PC-3 (cell line): ENCODE measurements at regions not wholly inside any gene's neighbourhood (a gene's known extent, or its start where the extent isn't known, plus 50 kb on each side); places are given as distances from the start of the nearest gene placed in this dataset.

ENCODE experiments used
- ATAC-seq: fragments of 200-7000 bp; cut with Tn5 transposase; 2 replicates; pipeline ENCODE4 v1.9.1; 2020; ENCODE audit warnings: mild to moderate bottlenecking, moderate library complexity
- BruUV-seq: library from RNA; stranded (reverse); fragments of 400-500 nt; replicated peaks from 2 replicates; lab custom pipeline; 2021; lab: Mats Ljungman, UMichigan
- CTCF ChIA-PET: fragments of 300-600 bp; sonication (Branson Sonifier 250); formaldehyde crosslinking; loops from one replicate; lab custom pipeline; 2022; ENCODE audit warnings: antibody characterized with exemption; lab: Charles Lee
- POLR2A ChIA-PET: fragments of 300-600 bp; sonication (Branson Sonifier 250); formaldehyde crosslinking; loops from one replicate; lab custom pipeline; 2022; ENCODE audit warnings: antibody characterized with exemption; ENCODE audit not compliant: unreplicated experiment; lab: Charles Lee
- DNase-seq: peaks from one replicate; pipeline ENCODE4 v3.0.0-alpha.2; 2015
- H2AFZ ChIP-seq: fragments of 300-600 bp; sonication (generic); 2 replicates; pipeline ENCODE4 v1.6.0; 2016; ENCODE audit warnings: antibody characterized with exemption, low read length
- H3F3A ChIP-seq: fragments of 300-600 bp; sonication (generic); one replicate; pipeline ENCODE4 v1.6.0; 2017; ENCODE audit warnings: antibody characterized with exemption, low read length, control low read depth, mild to moderate bottlenecking; ENCODE audit not compliant: unreplicated experiment
- H3K27ac ChIP-seq: fragments of 300-600 bp; sonication (generic); 2 replicates; pipeline ENCODE4 v1.5.1; 2016; ENCODE audit warnings: mild to moderate bottlenecking, low read length
- H3K27me3 ChIP-seq: fragments of 300-600 bp; sonication (generic); 2 replicates; pipeline ENCODE4 v1.6.1; 2016; ENCODE audit warnings: low read length, mixed read lengths
- H3K36me3 ChIP-seq: fragments of 300-600 bp; sonication (generic); 2 replicates; pipeline ENCODE4 v1.6.1; 2016; ENCODE audit warnings: low read depth, mixed run types, low read length, mixed read lengths
- H3K4me1 ChIP-seq: fragments of 300-600 bp; sonication (generic); 2 replicates; pipeline ENCODE4 v1.5.1; 2016; ENCODE audit warnings: low read length; ENCODE audit not compliant: insufficient read depth
- H3K4me2 ChIP-seq: fragments of 300-600 bp; sonication (generic); 2 replicates; pipeline ENCODE4 v1.6.0; 2016; ENCODE audit warnings: low read length
- H3K4me3 ChIP-seq: fragments of 300-600 bp; sonication (generic); 2 replicates; pipeline ENCODE4 v1.5.1; 2016; ENCODE audit warnings: mild to moderate bottlenecking, low read length, mixed read lengths
- H3K79me2 ChIP-seq: fragments of 300-600 bp; sonication (generic); 2 replicates; pipeline ENCODE4 v1.6.1; 2017; ENCODE audit warnings: low read length, mixed read lengths
- H3K9ac ChIP-seq: fragments of 300-600 bp; sonication (generic); 2 replicates; pipeline ENCODE4 v1.6.0; 2016; ENCODE audit warnings: mild to moderate bottlenecking, low read length
- H3K9me2 ChIP-seq: fragments of 300-600 bp; sonication (generic); replicated peaks from 2 replicates; pipeline ENCODE4 v1.6.1; 2016; ENCODE audit warnings: mixed run types, low read length, mixed read lengths
- H3K9me3 ChIP-seq: fragments of 300-600 bp; sonication (generic); 2 replicates; pipeline ENCODE4 v1.6.1; 2016; ENCODE audit warnings: low read length, mixed read lengths
- H4K20me1 ChIP-seq: fragments of 300-600 bp; sonication (generic); 2 replicates; pipeline ENCODE4 v1.6.1; 2016; ENCODE audit warnings: low read length, mixed read lengths
- EZH2 ChIP-seq: fragments of 300-600 bp; sonication (generic); IDR thresholded peaks from one replicate; pipeline ENCODE4 v1.6.1; 2017; ENCODE audit warnings: antibody characterized with exemption, mild to moderate bottlenecking, low read length; ENCODE audit not compliant: unreplicated experiment
- EZH2phosphoT487 ChIP-seq: fragments of 300-600 bp; sonication (generic); IDR thresholded peaks from 2 replicates; pipeline ENCODE4 v1.6.1; 2018; ENCODE audit warnings: mild to moderate bottlenecking, antibody characterized with exemption, low read length, borderline replicate concordance
- intact Hi-C: fragments of 100-400 bp; cut with micrococcal nuclease; formaldehyde crosslinking; loops from 2 replicates; pipeline ENCODE4 v1.9.0; 2023
- TF ChIP-seq, protein P1 (sequence below): fragments of 300-600 bp; sonication (generic); conservative IDR thresholded peaks from 2 replicates; pipeline ENCODE4 v1.5.1; 2017; ENCODE audit warnings: antibody characterized with exemption, low read depth, mild to moderate bottlenecking, low read length

DNA sequence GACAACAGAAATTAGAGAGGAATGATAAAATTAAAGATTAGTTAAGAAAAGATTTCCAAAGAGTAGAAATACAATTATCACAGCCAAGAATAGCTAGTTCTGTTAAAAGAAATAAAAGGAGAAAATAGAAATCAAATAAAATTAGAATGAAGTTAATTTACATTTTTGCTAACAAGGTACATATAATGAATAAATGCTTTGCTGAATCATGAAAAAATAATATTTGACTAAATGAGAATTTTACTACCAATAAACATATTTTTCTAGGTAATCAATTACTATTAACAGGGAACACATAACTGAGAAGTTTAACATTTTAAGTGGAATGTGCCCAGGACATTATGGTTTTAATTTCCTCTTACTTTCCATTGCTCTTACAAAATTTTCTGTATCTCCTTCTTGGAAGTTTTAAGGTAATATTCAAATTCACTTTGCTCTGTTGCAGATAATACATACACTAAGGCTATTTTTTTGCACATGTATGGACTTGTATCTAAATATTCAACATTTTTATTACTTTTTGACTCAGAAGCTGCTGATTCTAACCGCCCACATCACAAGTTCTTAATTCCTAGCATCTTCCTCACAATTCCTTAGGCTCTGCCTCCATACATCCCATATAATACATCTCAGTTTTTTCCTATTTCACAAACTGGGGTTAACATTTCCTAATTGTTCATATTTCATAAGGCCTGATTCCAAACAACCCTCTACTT, 870.7 kb upstream of the INTU start:
- ChIA-PET CTCF (no interaction called here), POLR2A (no interaction called here)
- H3K36me3 ChIP-seq, result no peaks in the 10 kb centered on the region
- H2AFZ ChIP-seq, result no peak overlapping the region
- no peaks in the 10 kb centered on the region for H3K79me2 ChIP-seq
- intact Hi-C loops, result no loop called here
- no peaks in the 10 kb centered on the region for H3K9me3 ChIP-seq
- no peaks in the 10 kb centered on the region for H3K9me2 ChIP-seq
- H4K20me1 ChIP-seq, result no peaks in the 10 kb centered on the region
- H3K27ac ChIP-seq, result no peak overlapping the region
- H3F3A ChIP-seq, result no peaks in the 10 kb centered on the region
- no peaks in the 10 kb centered on the region for H3K4me1 ChIP-seq
- TF ChIP-seq EZH2phosphoT487, result no peak
- TF ChIP-seq EZH2, result no peak
- TF ChIP-seq, protein P1, sequence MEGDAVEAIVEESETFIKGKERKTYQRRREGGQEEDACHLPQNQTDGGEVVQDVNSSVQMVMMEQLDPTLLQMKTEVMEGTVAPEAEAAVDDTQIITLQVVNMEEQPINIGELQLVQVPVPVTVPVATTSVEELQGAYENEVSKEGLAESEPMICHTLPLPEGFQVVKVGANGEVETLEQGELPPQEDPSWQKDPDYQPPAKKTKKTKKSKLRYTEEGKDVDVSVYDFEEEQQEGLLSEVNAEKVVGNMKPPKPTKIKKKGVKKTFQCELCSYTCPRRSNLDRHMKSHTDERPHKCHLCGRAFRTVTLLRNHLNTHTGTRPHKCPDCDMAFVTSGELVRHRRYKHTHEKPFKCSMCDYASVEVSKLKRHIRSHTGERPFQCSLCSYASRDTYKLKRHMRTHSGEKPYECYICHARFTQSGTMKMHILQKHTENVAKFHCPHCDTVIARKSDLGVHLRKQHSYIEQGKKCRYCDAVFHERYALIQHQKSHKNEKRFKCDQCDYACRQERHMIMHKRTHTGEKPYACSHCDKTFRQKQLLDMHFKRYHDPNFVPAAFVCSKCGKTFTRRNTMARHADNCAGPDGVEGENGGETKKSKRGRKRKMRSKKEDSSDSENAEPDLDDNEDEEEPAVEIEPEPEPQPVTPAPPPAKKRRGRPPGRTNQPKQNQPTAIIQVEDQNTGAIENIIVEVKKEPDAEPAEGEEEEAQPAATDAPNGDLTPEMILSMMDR, result no peak
- H3K4me3 ChIP-seq, result no peak overlapping the region
- no peak for DNase-seq
- no TSS peak for BruUV-seq
- no peak overlapping the region for H3K4me2 ChIP-seq
- ATAC-seq, result no peak
- no peak overlapping the region for H3K9ac ChIP-seq
- no peaks in the 10 kb centered on the region for H3K27me3 ChIP-seq

DNA sequence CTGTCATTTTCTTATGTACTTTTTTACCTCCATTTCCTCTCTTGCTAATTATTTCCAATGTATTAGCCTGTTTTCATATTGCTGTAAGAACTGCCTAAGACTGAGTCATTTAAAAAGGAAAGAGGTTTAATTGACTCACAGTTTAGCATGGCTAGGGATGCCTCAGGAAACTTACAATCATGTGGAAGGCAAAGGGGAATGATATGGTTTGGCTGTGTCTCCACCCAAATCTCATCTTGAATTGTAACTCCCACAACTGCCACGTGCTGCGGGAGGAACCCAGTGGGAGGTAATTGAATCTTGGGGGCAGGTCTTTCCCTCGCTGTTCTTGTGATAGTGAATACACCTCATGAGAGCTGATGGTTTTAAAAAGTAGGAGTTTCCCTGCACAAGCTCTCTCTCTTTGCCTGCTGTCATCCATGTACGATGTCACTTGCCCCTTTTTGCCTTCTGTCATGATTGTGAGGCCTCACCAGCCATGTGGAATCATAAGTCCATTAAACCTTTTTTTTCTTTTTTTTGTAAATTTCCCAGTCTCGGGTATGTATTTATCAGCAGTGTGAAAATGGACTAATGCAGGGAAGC, 870.0 kb upstream of the INTU start:
- ChIA-PET POLR2A (no interaction called here), CTCF (no interaction called here)
- ATAC-seq (no peak), DNase-seq (no peak)
- Histone ChIP-seq H4K20me1 (no peaks in the 10 kb centered on the region), H3K27ac (no peak overlapping the region), H3K4me3 (no peak overlapping the region), H3K9ac (no peak overlapping the region), H3K27me3 (no peaks in the 10 kb centered on the region), H3F3A (no peaks in the 10 kb centered on the region), H2AFZ (no peak overlapping the region), H3K4me2 (no peak overlapping the region), H3K9me2 (no peaks in the 10 kb centered on the region), H3K4me1 (no peaks in the 10 kb centered on the region), H3K9me3 (no peaks in the 10 kb centered on the region), H3K36me3 (no peaks in the 10 kb centered on the region), H3K79me2 (no peaks in the 10 kb centered on the region)
- no TSS peak for BruUV-seq
- TF ChIP-seq, protein P1, result no peak
- TF ChIP-seq EZH2 (no peak), EZH2phosphoT487 (no peak)
- intact Hi-C loops, result no loop called here

DNA sequence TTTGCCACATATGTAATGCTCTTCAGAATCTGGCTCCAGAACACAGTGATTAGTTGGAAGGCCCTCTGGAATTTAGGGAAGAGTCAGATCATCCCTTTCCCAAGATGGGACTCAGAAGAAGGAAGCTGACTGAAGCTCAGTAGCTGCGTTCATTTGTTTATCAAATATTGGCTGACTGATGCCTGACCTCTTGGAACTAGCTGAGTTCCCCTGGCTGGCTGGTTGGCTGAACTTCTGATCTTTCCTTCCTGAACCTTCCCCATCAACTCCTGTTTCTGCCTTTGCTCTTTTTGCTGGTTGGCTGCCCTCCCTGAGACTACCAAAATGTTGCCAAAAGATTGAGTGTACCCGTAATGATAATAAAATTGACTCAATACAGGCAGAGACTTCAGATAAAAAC, 866.5 kb upstream of the INTU start:
- no TSS peak for BruUV-seq
- ChIA-PET POLR2A (no interaction called here), CTCF (no interaction called here)
- no peaks in the 10 kb centered on the region for H3K9me2 ChIP-seq
- H3K4me3 ChIP-seq, result no peak overlapping the region
- H2AFZ ChIP-seq, result no peak overlapping the region
- no peak overlapping the region for H3K27ac ChIP-seq
- no peak overlapping the region for H3K4me2 ChIP-seq
- H3K79me2 ChIP-seq, result no peaks in the 10 kb centered on the region
- H3F3A ChIP-seq, result no peaks in the 10 kb centered on the region
- no peaks in the 10 kb centered on the region for H3K36me3 ChIP-seq
- TF ChIP-seq EZH2phosphoT487, result no peak
- DNase-seq, result no peak
- intact Hi-C loops, result no loop called here
- no peak overlapping the region for H3K9ac ChIP-seq
- no peaks in the 10 kb centered on the region for H3K27me3 ChIP-seq
- no peak for ATAC-seq
- H4K20me1 ChIP-seq, result no peaks in the 10 kb centered on the region
- H3K9me3 ChIP-seq, result no peaks in the 10 kb centered on the region
- H3K4me1 ChIP-seq, result no peaks in the 10 kb centered on the region
